ENCODE measurements at regions not wholly inside any gene's neighbourhood (a gene's known extent, or its start where the extent isn't known, plus 50 kb on each side); places are given as distances from the start of the nearest gene placed in this dataset.

DNA sequence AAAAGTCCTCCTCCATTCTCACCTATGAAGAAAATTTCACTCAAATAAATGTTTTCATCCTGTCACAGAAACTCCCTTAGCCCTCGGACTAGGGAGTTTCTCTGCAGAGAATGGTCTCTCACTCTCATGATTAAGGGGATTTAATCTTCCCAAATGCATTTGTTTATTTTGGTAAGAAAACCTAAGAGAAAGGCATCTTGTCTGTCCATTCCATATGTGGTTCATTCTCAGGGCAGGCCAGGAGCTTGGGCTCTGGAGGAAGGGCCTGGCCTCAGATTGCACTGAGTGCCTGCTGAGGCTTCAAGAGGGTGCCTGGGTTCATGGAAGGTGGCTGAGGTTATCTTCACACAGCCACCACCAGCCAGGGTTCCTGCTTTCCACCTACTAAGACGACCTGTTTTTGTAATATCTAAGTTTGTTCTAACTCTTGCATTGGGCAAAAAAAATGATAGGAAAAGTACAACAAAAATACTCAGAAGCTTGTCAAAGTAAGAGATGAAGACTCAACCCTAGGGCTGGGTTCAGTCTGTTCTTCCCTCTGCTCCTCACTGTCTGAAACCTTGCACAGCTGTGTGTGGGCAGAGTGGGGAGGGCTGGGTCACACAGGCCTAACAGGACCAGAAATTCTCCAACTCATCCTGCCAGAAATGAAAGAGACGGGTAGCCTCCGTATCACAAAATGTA lies 186.7 kb downstream of the CXCL12 start:
- no peak overlapping the region for H3K4me2 ChIP-seq (ENCODE audit: insufficient read depth, low read length)
- H2AFZ ChIP-seq (ENCODE audit: low read depth, low read length) = no peak overlapping the region
- no peaks in the 10 kb centered on the region for H3K27me3 ChIP-seq (ENCODE audit: insufficient read depth, low read length, poor library complexity)
- H3K4me1 ChIP-seq (ENCODE audit: insufficient read depth, low read length) = no peaks in the 10 kb centered on the region
- H4K20me1 ChIP-seq (ENCODE audit: insufficient read depth, low read length) = no peaks in the 10 kb centered on the region
- H3K9ac ChIP-seq (ENCODE audit: low read depth, low read length) = no peak overlapping the region
- H3K9me3 ChIP-seq (ENCODE audit: insufficient read depth, low read length, severe bottlenecking) = no peaks in the 10 kb centered on the region
- H3K27ac ChIP-seq (ENCODE audit: low read length) = no peak overlapping the region
- no peaks in the 10 kb centered on the region for H3K79me2 ChIP-seq (ENCODE audit: insufficient read depth, low read length)
- H3K36me3 ChIP-seq (ENCODE audit: insufficient read depth, low read length) = no peaks in the 10 kb centered on the region
- no peak for ATAC-seq (ENCODE audit: insufficient read depth, low read depth)
- H3K4me3 ChIP-seq (ENCODE audit: low read depth in 1 of 2, low read length in 2 of 2) = no peak overlapping the region
- no peak for TF ChIP-seq EZH2 (IDR thresholded peaks at IDR 0.05; ENCODE audit: borderline replicate concordance, low read depth, low read length, severe bottlenecking)
- TF ChIP-seq, protein P1, sequence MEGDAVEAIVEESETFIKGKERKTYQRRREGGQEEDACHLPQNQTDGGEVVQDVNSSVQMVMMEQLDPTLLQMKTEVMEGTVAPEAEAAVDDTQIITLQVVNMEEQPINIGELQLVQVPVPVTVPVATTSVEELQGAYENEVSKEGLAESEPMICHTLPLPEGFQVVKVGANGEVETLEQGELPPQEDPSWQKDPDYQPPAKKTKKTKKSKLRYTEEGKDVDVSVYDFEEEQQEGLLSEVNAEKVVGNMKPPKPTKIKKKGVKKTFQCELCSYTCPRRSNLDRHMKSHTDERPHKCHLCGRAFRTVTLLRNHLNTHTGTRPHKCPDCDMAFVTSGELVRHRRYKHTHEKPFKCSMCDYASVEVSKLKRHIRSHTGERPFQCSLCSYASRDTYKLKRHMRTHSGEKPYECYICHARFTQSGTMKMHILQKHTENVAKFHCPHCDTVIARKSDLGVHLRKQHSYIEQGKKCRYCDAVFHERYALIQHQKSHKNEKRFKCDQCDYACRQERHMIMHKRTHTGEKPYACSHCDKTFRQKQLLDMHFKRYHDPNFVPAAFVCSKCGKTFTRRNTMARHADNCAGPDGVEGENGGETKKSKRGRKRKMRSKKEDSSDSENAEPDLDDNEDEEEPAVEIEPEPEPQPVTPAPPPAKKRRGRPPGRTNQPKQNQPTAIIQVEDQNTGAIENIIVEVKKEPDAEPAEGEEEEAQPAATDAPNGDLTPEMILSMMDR (IDR thresholded peaks at IDR 0.05; ENCODE audit: borderline replicate concordance, extremely low read depth, low read length, poor library complexity, severe bottlenecking) = no peak
- DNase-seq = no peak

DNA sequence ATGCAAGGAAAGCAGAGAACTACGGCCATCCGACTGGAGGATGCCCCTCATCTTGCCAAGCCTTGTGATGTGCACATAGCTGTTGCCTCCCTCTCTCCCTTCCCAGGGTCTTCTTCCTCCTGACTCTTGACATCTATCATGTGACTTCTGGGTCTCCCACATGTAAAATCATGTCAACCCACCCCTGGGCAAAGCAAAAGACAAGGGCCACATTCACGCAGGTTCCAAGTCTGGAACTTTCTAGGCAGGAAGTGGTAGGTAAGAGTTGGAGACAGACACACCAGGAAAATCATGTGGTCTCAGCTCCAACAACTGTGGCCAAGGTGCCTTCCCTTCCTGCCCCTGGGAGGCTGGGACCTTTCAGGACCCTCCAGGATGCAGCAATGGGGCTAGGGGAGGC lies 187.3 kb downstream of the CXCL12 start:
- Histone ChIP-seq H3K4me1 (ENCODE audit: insufficient read depth, low read length) (no peaks in the 10 kb centered on the region), H3K36me3 (ENCODE audit: insufficient read depth, low read length) (no peaks in the 10 kb centered on the region), H3K4me3 (ENCODE audit: low read depth in 1 of 2, low read length in 2 of 2) (no peak overlapping the region), H4K20me1 (ENCODE audit: insufficient read depth, low read length) (no peaks in the 10 kb centered on the region), H3K4me2 (ENCODE audit: insufficient read depth, low read length) (no peak overlapping the region), H3K79me2 (ENCODE audit: insufficient read depth, low read length) (no peaks in the 10 kb centered on the region), H3K9me3 (ENCODE audit: insufficient read depth, low read length, severe bottlenecking) (no peaks in the 10 kb centered on the region), H3K9ac (ENCODE audit: low read depth, low read length) (no peak overlapping the region), H2AFZ (ENCODE audit: low read depth, low read length) (no peak overlapping the region), H3K27ac (ENCODE audit: low read length) (no peak overlapping the region), H3K27me3 (ENCODE audit: insufficient read depth, low read length, poor library complexity) (no peaks in the 10 kb centered on the region)
- TF ChIP-seq EZH2 (IDR thresholded peaks at IDR 0.05; ENCODE audit: borderline replicate concordance, low read depth, low read length, severe bottlenecking) = no peak
- TF ChIP-seq, protein P1 (IDR thresholded peaks at IDR 0.05; ENCODE audit: borderline replicate concordance, extremely low read depth, low read length, poor library complexity, severe bottlenecking) = no peak
- DNase-seq = no peak
- no peak for ATAC-seq (ENCODE audit: insufficient read depth, low read depth)

DNA sequence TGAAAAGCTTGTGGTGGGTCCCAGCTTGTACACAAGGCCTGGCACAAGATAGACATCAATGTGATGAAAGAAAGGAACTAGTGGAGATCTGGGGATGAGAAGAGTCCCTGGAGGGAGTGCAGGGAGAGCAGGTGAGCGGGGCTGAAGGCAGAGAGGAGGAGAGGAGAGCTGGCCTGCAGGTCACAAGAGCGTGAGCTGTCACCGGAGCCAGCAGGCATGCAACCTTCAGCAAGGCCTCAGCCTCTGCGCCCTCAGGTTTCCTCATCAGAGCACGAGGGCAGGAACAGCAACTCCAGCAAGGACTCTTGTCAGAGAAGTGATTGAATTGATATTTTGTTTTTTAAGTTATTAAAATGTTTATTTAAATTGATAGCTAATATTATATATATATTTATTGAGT lies 188.6 kb downstream of the CXCL12 start:
- Histone ChIP-seq H3K9me3 (ENCODE audit: insufficient read depth, low read length, severe bottlenecking) (no peaks in the 10 kb centered on the region), H3K4me2 (ENCODE audit: insufficient read depth, low read length) (no peak overlapping the region), H4K20me1 (ENCODE audit: insufficient read depth, low read length) (no peaks in the 10 kb centered on the region), H3K4me3 (ENCODE audit: low read depth in 1 of 2, low read length in 2 of 2) (no peak overlapping the region), H3K9ac (ENCODE audit: low read depth, low read length) (no peak overlapping the region), H3K27me3 (ENCODE audit: insufficient read depth, low read length, poor library complexity) (no peaks in the 10 kb centered on the region), H3K36me3 (ENCODE audit: insufficient read depth, low read length) (no peaks in the 10 kb centered on the region), H3K79me2 (ENCODE audit: insufficient read depth, low read length) (no peaks in the 10 kb centered on the region), H3K27ac (ENCODE audit: low read length) (no peak overlapping the region), H2AFZ (ENCODE audit: low read depth, low read length) (no peak overlapping the region), H3K4me1 (ENCODE audit: insufficient read depth, low read length) (no peaks in the 10 kb centered on the region)
- no peak for DNase-seq
- TF ChIP-seq EZH2 (IDR thresholded peaks at IDR 0.05; ENCODE audit: borderline replicate concordance, low read depth, low read length, severe bottlenecking) = no peak
- TF ChIP-seq, protein P1 (IDR thresholded peaks at IDR 0.05; ENCODE audit: borderline replicate concordance, extremely low read depth, low read length, poor library complexity, severe bottlenecking) = no peak
- no peak for ATAC-seq (ENCODE audit: insufficient read depth, low read depth)

DNA sequence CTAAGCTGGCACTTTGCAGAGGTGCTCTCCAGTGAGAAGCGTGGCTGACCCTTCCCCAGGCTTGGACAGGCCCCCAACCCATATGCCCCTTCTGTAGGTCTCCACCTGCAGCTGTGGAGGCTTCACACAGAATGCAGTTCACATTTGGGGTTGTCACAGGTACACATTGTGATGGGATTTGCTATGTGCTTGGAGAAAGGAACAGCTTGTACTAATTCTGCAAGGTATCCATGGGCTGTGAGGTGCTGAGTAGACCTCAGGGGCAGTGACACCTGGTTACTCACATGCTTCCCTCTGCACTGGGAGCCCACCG lies 188.9 kb downstream of the CXCL12 start:
- Histone ChIP-seq H4K20me1 (ENCODE audit: insufficient read depth, low read length) (no peaks in the 10 kb centered on the region), H3K9me3 (ENCODE audit: insufficient read depth, low read length, severe bottlenecking) (no peaks in the 10 kb centered on the region), H3K9ac (ENCODE audit: low read depth, low read length) (no peak overlapping the region), H3K27me3 (ENCODE audit: insufficient read depth, low read length, poor library complexity) (no peaks in the 10 kb centered on the region), H3K79me2 (ENCODE audit: insufficient read depth, low read length) (no peaks in the 10 kb centered on the region), H3K4me2 (ENCODE audit: insufficient read depth, low read length) (no peak overlapping the region), H3K4me3 (ENCODE audit: low read depth in 1 of 2, low read length in 2 of 2) (no peak overlapping the region), H3K27ac (ENCODE audit: low read length) (no peak overlapping the region), H3K4me1 (ENCODE audit: insufficient read depth, low read length) (no peaks in the 10 kb centered on the region), H3K36me3 (ENCODE audit: insufficient read depth, low read length) (no peaks in the 10 kb centered on the region), H2AFZ (ENCODE audit: low read depth, low read length) (no peak overlapping the region)
- DNase-seq (no peak), ATAC-seq (ENCODE audit: insufficient read depth, low read depth) (no peak)
- TF ChIP-seq, protein P1 (IDR thresholded peaks at IDR 0.05; ENCODE audit: borderline replicate concordance, extremely low read depth, low read length, poor library complexity, severe bottlenecking) = no peak
- TF ChIP-seq EZH2 (IDR thresholded peaks at IDR 0.05; ENCODE audit: borderline replicate concordance, low read depth, low read length, severe bottlenecking) = no peak
